Sigmoid colon (tissue), 6 donors: ENCODE measurements at regions not wholly inside any gene's neighbourhood (a gene's known extent, or its start where the extent isn't known, plus 50 kb on each side); places are given as distances from the start of the nearest gene placed in this dataset.

Experiments
- DNase-seq: peaks from one replicate; pipeline ENCODE4 v3.0.0-alpha.2; 2019
- H3K27ac ChIP-seq, 4 donors: fragments of 200-600 bp; sonication (generic); one replicate each; pipeline ENCODE4 v1.5.1; 2016 to 2019; ENCODE audit warnings: mild to moderate bottlenecking in 1 of 4
- H3K27me3 ChIP-seq, 3 donors: fragments of 200-600 bp; sonication (generic); one replicate each; pipeline ENCODE4 v1.5.1; 2019; ENCODE audit warnings: mild to moderate bottlenecking in 1 of 3
- H3K36me3 ChIP-seq, 4 donors: fragments of 200-600 bp; sonication (generic); one replicate each; pipeline ENCODE4 v1.5.1; 2016 to 2019
- H3K4me1 ChIP-seq, 4 donors: fragments of 200-600 bp; sonication (generic); one replicate each; pipeline ENCODE4 v1.5.1; 2017 to 2019
- H3K4me3 ChIP-seq, 4 donors: fragments of 200-600 bp; sonication (generic); one replicate each; pipeline ENCODE4 v1.5.1; 2017 to 2019; ENCODE audit warnings: mild to moderate bottlenecking in 2 of 4, moderate library complexity in 1 of 4
- H3K9me3 ChIP-seq, 4 donors: fragments of 200-600 bp in 3 of 4; sonication (generic) in 3 of 4; one replicate each; pipeline versions ENCODE4 v1.5.1 to v1.6.1; 2013 to 2019
- CTCF ChIP-seq, 4 experiments: fragments of 450-650 bp in 3 of 4; fragments of 200-600 bp in 1 of 4; IDR thresholded peaks; one replicate each; pipeline ENCODE4 v1.5.1; 2016 to 2019; ENCODE audit warnings: antibody characterized with exemption in 4 of 4, mild to moderate bottlenecking in 3 of 4, moderate library complexity in 2 of 4
- EP300 ChIP-seq, 4 donors: sonication (generic); formaldehyde crosslinking; IDR thresholded peaks; one replicate each; pipeline ENCODE4 v1.6.1; 2017; ENCODE audit warnings: antibody characterized with exemption in 4 of 4
- POLR2A ChIP-seq, 2 donors: fragments of 450-650 bp; IDR thresholded peaks; one replicate each; pipeline ENCODE4 v1.6.1; 2016; ENCODE audit warnings: antibody characterized with exemption in 2 of 2, mild to moderate bottlenecking in 2 of 2, moderate library complexity in 2 of 2
- POLR2AphosphoS5 ChIP-seq, 4 donors: sonication (generic); formaldehyde crosslinking; IDR thresholded peaks; one replicate each; pipeline ENCODE4 v1.6.1; 2017; ENCODE audit warnings: antibody characterized with exemption in 4 of 4
- WGBS, 2 donors: extraction: QIAGEN DNeasy Blood & Tissue Kit; methylation state at CpG; one replicate each; pipeline ENCODE4 v1.1.7; 2013; 5-methylcytosine and 5-hydroxymethylcytosine counted together
- intact Hi-C: fragments of 100-400 bp; cut with DNase I; formaldehyde crosslinking; loops from one replicate; pipeline ENCODE4 v1.15.1; 2023
- donor health status: healthy with polysubstance abuse.
- donor health status: healthy.

GRCh38 chr4:148779771-148780170, 337.6 kb upstream of the NR3C2 start:
- H3K9me3 ChIP-seq, result no peaks in the 10 kb centered on the region
- H3K4me1 ChIP-seq, result peaks cover 0 to 8% (median 7%) of the 10 kb centered on the region in 4 donors
- TF ChIP-seq CTCF (IDR thresholded peaks at IDR 0.05) (no peak), POLR2AphosphoS5 (IDR thresholded peaks at IDR 0.05) (no peak), EP300 (IDR thresholded peaks at IDR 0.05) (no peak), POLR2A (IDR thresholded peaks at IDR 0.05) (no peak)
- H3K36me3 ChIP-seq, result no peaks in the 10 kb centered on the region
- no peaks in the 10 kb centered on the region for H3K27me3 ChIP-seq
- WGBS, 2 donors, result 49 to 82% methylated on average over 4 of the region's 4 CpGs
- intact Hi-C loops, result no loop called here
- no peak overlapping the region for H3K4me3 ChIP-seq
- no peak for DNase-seq
- H3K27ac ChIP-seq, result no peak overlapping the region

- Histone ChIP-seq H3K27me3 (no peaks in the 10 kb centered on the region), H3K4me3 (no peak overlapping the region), H3K36me3 (no peaks in the 10 kb centered on the region), H3K27ac (no peak overlapping the region), H3K9me3 (no peaks in the 10 kb centered on the region), H3K4me1 (peaks cover 0 to 8% (median 7%) of the 10 kb centered on the region in 4 donors)
- intact Hi-C loops, result no loop called here
- DNase-seq, result no peak
- no peak for TF ChIP-seq POLR2AphosphoS5 (IDR thresholded peaks at IDR 0.05)
- no peak for TF ChIP-seq CTCF (IDR thresholded peaks at IDR 0.05)
- no peak for TF ChIP-seq POLR2A (IDR thresholded peaks at IDR 0.05)
- no peak for TF ChIP-seq EP300 (IDR thresholded peaks at IDR 0.05)
- 65 to 68% methylated on average over 5 of the region's 5 CpGs for WGBS, 2 donors
These were observed 336.9 kb upstream of the NR3C2 start for GRCh38 chr4:148778980-148779675.

- DNase-seq, result no peak
- H3K9me3 ChIP-seq, result no peaks in the 10 kb centered on the region
- WGBS, 2 donors, result 81 to 90% methylated on average over 3 of the region's 3 CpGs
- no peaks in the 10 kb centered on the region for H3K36me3 ChIP-seq
- H3K4me1 ChIP-seq, result peaks cover 0 to 8% (median 7%) of the 10 kb centered on the region in 4 donors
- H3K27me3 ChIP-seq, result no peaks in the 10 kb centered on the region
- TF ChIP-seq EP300 (IDR thresholded peaks at IDR 0.05) (no peak), POLR2A (IDR thresholded peaks at IDR 0.05) (no peak), CTCF (IDR thresholded peaks at IDR 0.05) (no peak), POLR2AphosphoS5 (IDR thresholded peaks at IDR 0.05) (no peak)
- intact Hi-C loops, result no loop called here
- H3K27ac ChIP-seq, result no peak overlapping the region
- H3K4me3 ChIP-seq, result no peak overlapping the region
These were observed 334.7 kb upstream of the NR3C2 start for GRCh38 chr4:148776941-148777340.

GRCh38 chr4:148774134-148774533, 331.9 kb upstream of the NR3C2 start:
- Histone ChIP-seq H3K27ac (no peak overlapping the region), H3K36me3 (no peaks in the 10 kb centered on the region), H3K4me3 (no peak overlapping the region), H3K9me3 (no peaks in the 10 kb centered on the region), H3K4me1 (peaks cover 0 to 8% (median 7%) of the 10 kb centered on the region in 4 donors), H3K27me3 (no peaks in the 10 kb centered on the region)
- no peak for DNase-seq
- intact Hi-C loops, result no loop called here
- 74 to 88% methylated on average over 3 of the region's 3 CpGs for whole genome bisulfite sequencing, 2 donors
- TF ChIP-seq EP300 (IDR thresholded peaks at IDR 0.05), result no peak
- TF ChIP-seq POLR2AphosphoS5 (IDR thresholded peaks at IDR 0.05), result no peak
- no peak for TF ChIP-seq CTCF (IDR thresholded peaks at IDR 0.05)
- no peak for TF ChIP-seq POLR2A (IDR thresholded peaks at IDR 0.05)

- Histone ChIP-seq H3K9me3 (no peaks in the 10 kb centered on the region), H3K36me3 (no peaks in the 10 kb centered on the region), H3K27ac (no peak overlapping the region), H3K27me3 (no peaks in the 10 kb centered on the region), H3K4me3 (no peak overlapping the region), H3K4me1 (peaks cover 0 to 8% (median 7%) of the 10 kb centered on the region in 4 donors)
- no peak for DNase-seq
- TF ChIP-seq EP300 (IDR thresholded peaks at IDR 0.05), result no peak
- no peak for TF ChIP-seq POLR2A (IDR thresholded peaks at IDR 0.05)
- no peak for TF ChIP-seq CTCF (IDR thresholded peaks at IDR 0.05)
- no peak for TF ChIP-seq POLR2AphosphoS5 (IDR thresholded peaks at IDR 0.05)
- WGBS, 2 donors, result 92 to 96% methylated on average over 2 of the region's 2 CpGs
- intact Hi-C loops, result no loop called here
These were observed 331.1 kb upstream of the NR3C2 start for GRCh38 chr4:148773313-148773712.
